ENCODE measurements at regions not wholly inside any gene's neighbourhood (a gene's known extent, or its start where the extent isn't known, plus 50 kb on each side); places are given as distances from the start of the nearest gene placed in this dataset.

GRCh38 chr4:58953575-58953974, 1843.4 kb upstream of the IGFBP7 start:
- no peak overlapping the region for H3K4me3 ChIP-seq
- WGBS, 5 donors: 43 to 69% (median 61%) methylated on average over 2 of the region's 2 CpGs
- H3K27me3 ChIP-seq: no peaks in the 10 kb centered on the region
- intact Hi-C loops (cut with DNase I; ENCODE audit: low total_unique reads): no loop called here
- no peak overlapping the region for H3K27ac ChIP-seq
- H3K4me1 ChIP-seq: peaks cover 0 to 6% (median 0%) of the 10 kb centered on the region in 4 donors
- H3K9me3 ChIP-seq: no peaks in the 10 kb centered on the region
- DNase-seq: no peak
- TF ChIP-seq POLR2AphosphoS5 (IDR thresholded peaks at IDR 0.05) (no peak), POLR2A (IDR thresholded peaks at IDR 0.05) (no peak), EP300 (IDR thresholded peaks at IDR 0.05) (no peak), CTCF (IDR thresholded peaks at IDR 0.05) (no peak)
- H3K36me3 ChIP-seq: no peaks in the 10 kb centered on the region

GRCh38 chr4:58957711-58958110, 1847.5 kb upstream of the IGFBP7 start:
- WGBS, 5 donors: 71 to 88% (median 85%) methylated on average over 4 of the region's 4 CpGs
- intact Hi-C loops (cut with DNase I; ENCODE audit: low total_unique reads): no loop called here
- Histone ChIP-seq H3K4me1 (no peaks in the 10 kb centered on the region), H3K27ac (no peak overlapping the region), H3K36me3 (no peaks in the 10 kb centered on the region), H3K9me3 (no peaks in the 10 kb centered on the region), H3K27me3 (no peaks in the 10 kb centered on the region), H3K4me3 (no peak overlapping the region)
- TF ChIP-seq POLR2A (IDR thresholded peaks at IDR 0.05): no peak
- TF ChIP-seq CTCF (IDR thresholded peaks at IDR 0.05): no peak
- TF ChIP-seq POLR2AphosphoS5 (IDR thresholded peaks at IDR 0.05): no peak
- TF ChIP-seq EP300 (IDR thresholded peaks at IDR 0.05): no peak
- no peak for DNase-seq

GRCh38 chr4:58961283-58961682, 1851.1 kb upstream of the IGFBP7 start:
- TF ChIP-seq POLR2AphosphoS5 (IDR thresholded peaks at IDR 0.05): no peak
- Histone ChIP-seq H3K4me1 (no peaks in the 10 kb centered on the region), H3K4me3 (no peak overlapping the region), H3K27me3 (no peaks in the 10 kb centered on the region), H3K36me3 (no peaks in the 10 kb centered on the region), H3K27ac (no peak overlapping the region), H3K9me3 (no peaks in the 10 kb centered on the region)
- WGBS, 5 donors: 70 to 87% (median 81%) methylated on average over 2 of the region's 2 CpGs
- no peak for DNase-seq
- intact Hi-C loops (cut with DNase I; ENCODE audit: low total_unique reads): no loop called here

- 40 to 71% (median 66%) methylated on average over 2 of the region's 2 CpGs for WGBS, 5 donors
- Histone ChIP-seq H3K9me3 (no peaks in the 10 kb centered on the region), H3K27me3 (no peaks in the 10 kb centered on the region), H3K27ac (no peak overlapping the region), H3K36me3 (no peaks in the 10 kb centered on the region), H3K4me1 (no peaks in the 10 kb centered on the region), H3K4me3 (no peak overlapping the region)
- no peak for TF ChIP-seq POLR2AphosphoS5 (IDR thresholded peaks at IDR 0.05)
- no peak for TF ChIP-seq EP300 (IDR thresholded peaks at IDR 0.05)
- no peak for TF ChIP-seq POLR2A (IDR thresholded peaks at IDR 0.05)
- TF ChIP-seq CTCF (IDR thresholded peaks at IDR 0.05): no peak
- no peak for DNase-seq
- intact Hi-C loops (cut with DNase I; ENCODE audit: low total_unique reads): no loop called here
These were observed 1851.7 kb upstream of the IGFBP7 start for GRCh38 chr4:58961925-58962324.

GRCh38 chr4:58962424-58962823, 1852.2 kb upstream of the IGFBP7 start:
- Histone ChIP-seq H3K4me1 (no peaks in the 10 kb centered on the region), H3K9me3 (no peaks in the 10 kb centered on the region), H3K27me3 (no peaks in the 10 kb centered on the region), H3K36me3 (no peaks in the 10 kb centered on the region), H3K27ac (no peak overlapping the region), H3K4me3 (no peak overlapping the region)
- intact Hi-C loops (cut with DNase I; ENCODE audit: low total_unique reads): no loop called here
- TF ChIP-seq EP300 (IDR thresholded peaks at IDR 0.05): no peak
- TF ChIP-seq POLR2AphosphoS5 (IDR thresholded peaks at IDR 0.05): no peak
- no peak for DNase-seq
